A172 (cell line): ENCODE measurements at regions not wholly inside any gene's neighbourhood (a gene's known extent, or its start where the extent isn't known, plus 50 kb on each side); places are given as distances from the start of the nearest gene placed in this dataset.

Experiments
- DNase-seq: peaks from one replicate; pipeline ENCODE4 v3.0.0-alpha.2; 2015; ENCODE audit warnings: low spot score

GRCh38 chr22:49570032-49570848 is 257.4 kb downstream of the BRD1 start:
- DNase-seq, result no peak

GRCh38 chr22:49569286-49570031 is 258.2 kb downstream of the BRD1 start:
- no peak for DNase-seq

GRCh38 chr22:49568751-49569285 is 258.9 kb downstream of the BRD1 start:
- DNase-seq, result no peak

GRCh38 chr22:49567899-49568750 is 259.5 kb downstream of the BRD1 start:
- no peak for DNase-seq

GRCh38 chr22:49566693-49567092 is 261.0 kb downstream of the BRD1 start:
- DNase-seq, result no peak

- DNase-seq, result no peak
These were observed 261.5 kb downstream of the BRD1 start for GRCh38 chr22:49566141-49566541.

- no peak for DNase-seq
These were observed 262.2 kb downstream of the BRD1 start for GRCh38 chr22:49565516-49565855.

- no peak for DNase-seq
These were observed 262.8 kb downstream of the BRD1 start for GRCh38 chr22:49564666-49565515.

- no peak for DNase-seq
These were observed 263.6 kb downstream of the BRD1 start for GRCh38 chr22:49564054-49564453.

GRCh38 chr22:49562685-49563249 is 264.9 kb downstream of the BRD1 start:
- no peak for DNase-seq

GRCh38 chr22:49561976-49562375 is 265.7 kb downstream of the BRD1 start:
- DNase-seq, result no peak

GRCh38 chr22:49561338-49561737 is 266.3 kb downstream of the BRD1 start:
- no peak for DNase-seq

- no peak for DNase-seq
These were observed 272.1 kb downstream of the BRD1 start for GRCh38 chr22:49555526-49555925.

GRCh38 chr22:49554741-49555140 is 272.9 kb downstream of the BRD1 start:
- DNase-seq, result no peak

- DNase-seq, result no peak
These were observed 273.4 kb downstream of the BRD1 start for GRCh38 chr22:49554296-49554625.

- no peak for DNase-seq
These were observed 274.0 kb downstream of the BRD1 start for GRCh38 chr22:49553518-49554295.

- no peak for DNase-seq
These were observed 274.6 kb downstream of the BRD1 start for GRCh38 chr22:49553076-49553475.

- DNase-seq, result no peak
These were observed 275.6 kb downstream of the BRD1 start for GRCh38 chr22:49551897-49552614.

- no peak for DNase-seq
These were observed 276.2 kb downstream of the BRD1 start for GRCh38 chr22:49551446-49551845.
